SK-N-SH (cell line): ENCODE measurements at regions not wholly inside any gene's neighbourhood (a gene's known extent, or its start where the extent isn't known, plus 50 kb on each side); places are given as distances from the start of the nearest gene placed in this dataset.

ENCODE experiments used
- CTCF ChIA-PET: fragments of 300-600, 350-600 bp; formaldehyde crosslinking; extraction: SDS; loops from one replicate; lab custom pipeline; 2021; lab: Yijun Ruan, JAX
- POLR2A ChIA-PET: fragments of 350-600 bp; sonication (Branson Sonifier 250); formaldehyde crosslinking; extraction: SDS; loops from one replicate; lab custom pipeline; 2020; ENCODE audit warnings: antibody characterized with exemption, inconsistent platforms; lab: Yijun Ruan, JAX
- DNase-seq: peaks from one replicate; pipeline ENCODE4 v3.0.0; 2012
- H2AFZ ChIP-seq: fragments of 200-600 bp; sonication (generic); 2 replicates; pipeline ENCODE4 v1.8.1; 2016; ENCODE audit warnings: antibody characterized with exemption, mild to moderate bottlenecking, low read depth
- H3F3A ChIP-seq: fragments of 200-600 bp; sonication (generic); replicated peaks from 2 replicates; pipeline ENCODE3; 2016; ENCODE audit warnings: antibody characterized with exemption, mild to moderate bottlenecking; ENCODE audit not compliant: insufficient read depth
- H3K27ac ChIP-seq, 2 experiments: fragments of 200-500 bp in 1 of 2; fragments of 200-600 bp in 1 of 2; sonication (Bioruptor generic) in 1 of 2; sonication (generic), shearing (Covaris generic) in 1 of 2; 2 replicates each; pipeline versions ENCODE4 v1.5.1 to v1.6.1; 2014 to 2016; ENCODE audit warnings: low read depth in 2 of 2, inconsistent platforms in 1 of 2, low read length in 1 of 2, mild to moderate bottlenecking in 1 of 2, mixed read lengths in 1 of 2
- H3K27me3 ChIP-seq: fragments of 200-600 bp; sonication (generic), shearing (Covaris generic); 2 replicates; pipeline ENCODE4 v1.6.1; 2016; ENCODE audit warnings: mixed run types; ENCODE audit not compliant: insufficient read depth
- H3K36me3 ChIP-seq, 2 experiments: fragments of 200-500 bp in 1 of 2; fragments of 200-600 bp in 1 of 2; sonication (Bioruptor generic) in 1 of 2; sonication (generic) in 1 of 2; replicated peaks in 1 of 2; 2 replicates each; pipeline versions ENCODE3 to v1.5.1; 2014 to 2016; ENCODE audit warnings: low read length in 1 of 2, mild to moderate bottlenecking in 1 of 2; ENCODE audit not compliant: insufficient read depth in 2 of 2, control insufficient read depth in 1 of 2
- H3K4me1 ChIP-seq, 2 experiments: fragments of 200-500 bp in 1 of 2; fragments of 200-600 bp in 1 of 2; sonication (Bioruptor generic) in 1 of 2; sonication (generic), shearing (Covaris generic) in 1 of 2; 2 replicates each; pipeline versions ENCODE4 v1.5.1 to v1.6.1; 2014 to 2016; ENCODE audit warnings: low read depth in 1 of 2, low read length in 1 of 2, mixed run types in 1 of 2; ENCODE audit not compliant: insufficient read depth in 2 of 2, control insufficient read depth in 1 of 2
- H3K4me2 ChIP-seq: fragments of 200-600 bp; sonication (generic), shearing (Covaris generic); 2 replicates; pipeline ENCODE4 v1.6.1; 2017; ENCODE audit warnings: mixed run types
- H3K4me3 ChIP-seq, 2 experiments: fragments of 200-500 bp in 1 of 2; fragments of 200-600 bp in 1 of 2; sonication (Bioruptor generic) in 1 of 2; sonication (generic), shearing (Covaris generic) in 1 of 2; 2 replicates each; pipeline versions ENCODE4 v1.5.1 to v1.8.1; 2014 to 2016; ENCODE audit warnings: low read depth in 2 of 2, inconsistent platforms in 1 of 2, low read length in 1 of 2, mild to moderate bottlenecking in 1 of 2, mixed read lengths in 1 of 2, moderate library complexity in 1 of 2
- H3K79me2 ChIP-seq: fragments of 200-600 bp; sonication (generic); 2 replicates; pipeline ENCODE4 v1.8.1; 2017; ENCODE audit warnings: mild to moderate bottlenecking; ENCODE audit not compliant: insufficient read depth
- H3K9ac ChIP-seq: fragments of 200-600 bp; sonication (generic); 2 replicates; pipeline ENCODE4 v1.6.1; 2017; ENCODE audit warnings: mixed run types
- H3K9me2 ChIP-seq: fragments of 200-600 bp; sonication (generic); 2 replicates; pipeline ENCODE4 v1.6.1; 2017; ENCODE audit warnings: mixed run types
- H3K9me3 ChIP-seq: fragments of 200-600 bp; sonication (generic); 2 replicates; pipeline ENCODE4 v1.6.1; 2017; ENCODE audit warnings: mixed run types, mild to moderate bottlenecking, moderate library complexity
- H4K20me1 ChIP-seq: fragments of 200-600 bp; sonication (generic); 2 replicates; pipeline ENCODE4 v1.6.1; 2017; ENCODE audit warnings: mild to moderate bottlenecking, mixed run types; ENCODE audit not compliant: insufficient read depth
- FOSL2 ChIP-seq: IDR thresholded peaks from 2 replicates; pipeline ENCODE4 v1.4.0; 2012; ENCODE audit warnings: low read depth, mild to moderate bottlenecking, moderate library complexity, borderline replicate concordance
- MEF2A ChIP-seq: IDR thresholded peaks from 2 replicates; pipeline ENCODE4 v1.4.0; 2012; ENCODE audit warnings: low read depth, borderline replicate concordance
- NFIC ChIP-seq: IDR thresholded peaks from 2 replicates; pipeline ENCODE4 v1.4.0; 2012; ENCODE audit warnings: borderline replicate concordance
- POLR2AphosphoS5 ChIP-seq: IDR thresholded peaks from 2 replicates; pipeline ENCODE4 v1.6.1; 2012; ENCODE audit warnings: low read depth, low read length
- RAD21 ChIP-seq: IDR thresholded peaks from 2 replicates; pipeline ENCODE4 v1.6.1; 2012; ENCODE audit warnings: mild to moderate bottlenecking, low read length
- RXRA ChIP-seq: IDR thresholded peaks from 2 replicates; pipeline ENCODE4 v1.4.0; 2012; ENCODE audit warnings: low read depth, mild to moderate bottlenecking, borderline replicate concordance
- SIN3A ChIP-seq: IDR thresholded peaks from 2 replicates; pipeline ENCODE4 v1.6.1; 2012; ENCODE audit warnings: low read depth, mild to moderate bottlenecking, low read length, moderate library complexity, borderline replicate concordance
- TAF1 ChIP-seq: IDR thresholded peaks from 2 replicates; pipeline ENCODE4 v1.6.1; 2012; ENCODE audit warnings: low read depth, mild to moderate bottlenecking, low read length, moderate library complexity, borderline replicate concordance
- TCF12 ChIP-seq: IDR thresholded peaks from 2 replicates; pipeline ENCODE4 v1.4.0; 2012
- WGBS: methylation state at CpG from one replicate; pipeline ENCODE4 v1.1.6; 2017; ENCODE audit warnings: low lambda C conversion rate; 5-methylcytosine and 5-hydroxymethylcytosine counted together
- TF ChIP-seq, protein P1 (sequence below): IDR thresholded peaks from 2 replicates; pipeline ENCODE4 v1.6.1; 2012; ENCODE audit warnings: mild to moderate bottlenecking, low read depth, low read length, moderate library complexity
- TF ChIP-seq, protein P2 (sequence below): IDR thresholded peaks from 2 replicates; pipeline ENCODE4 v1.4.0; 2012; ENCODE audit warnings: low read depth, borderline replicate concordance
- TF ChIP-seq, protein P3 (sequence below): fragments of 150-350 bp; IDR thresholded peaks from 2 replicates; pipeline ENCODE4 v1.6.1; 2017; ENCODE audit warnings: antibody characterized with exemption, low read length, low read depth, borderline replicate concordance

DNA sequence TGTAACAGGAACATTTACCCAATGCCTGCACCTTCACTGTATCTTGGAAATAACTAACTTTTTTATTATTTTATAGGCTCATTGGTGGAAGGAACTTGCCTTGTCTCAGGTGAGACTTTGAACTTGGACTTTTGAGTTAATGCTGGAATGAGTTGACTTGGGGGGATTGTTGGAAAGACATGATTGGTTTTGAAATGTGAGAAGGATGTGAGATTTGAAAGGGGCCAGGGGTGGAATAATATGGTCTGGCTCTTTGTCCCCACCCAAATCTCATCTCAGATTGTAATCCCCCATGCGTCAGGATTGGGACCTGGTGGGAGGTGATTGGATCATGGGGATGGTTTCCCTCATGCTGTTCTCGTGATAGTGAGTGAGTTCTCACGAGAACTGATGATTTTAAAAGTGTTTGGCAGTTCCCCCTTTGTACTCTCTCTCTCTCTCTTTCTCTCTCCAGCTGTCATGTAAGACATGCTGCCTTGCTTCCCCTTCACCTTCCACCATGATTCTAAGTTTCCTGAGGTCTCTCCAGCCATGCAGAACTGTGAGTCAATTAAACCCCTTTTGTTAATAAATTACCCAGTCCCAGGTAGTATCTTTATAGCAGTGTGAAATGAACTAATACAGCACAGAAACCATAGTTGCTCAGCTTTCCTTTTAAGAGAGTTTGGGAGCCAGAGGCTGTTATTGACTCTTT lies 244.1 kb downstream of the BTG1 start (continued):
- TF ChIP-seq, protein P1, sequence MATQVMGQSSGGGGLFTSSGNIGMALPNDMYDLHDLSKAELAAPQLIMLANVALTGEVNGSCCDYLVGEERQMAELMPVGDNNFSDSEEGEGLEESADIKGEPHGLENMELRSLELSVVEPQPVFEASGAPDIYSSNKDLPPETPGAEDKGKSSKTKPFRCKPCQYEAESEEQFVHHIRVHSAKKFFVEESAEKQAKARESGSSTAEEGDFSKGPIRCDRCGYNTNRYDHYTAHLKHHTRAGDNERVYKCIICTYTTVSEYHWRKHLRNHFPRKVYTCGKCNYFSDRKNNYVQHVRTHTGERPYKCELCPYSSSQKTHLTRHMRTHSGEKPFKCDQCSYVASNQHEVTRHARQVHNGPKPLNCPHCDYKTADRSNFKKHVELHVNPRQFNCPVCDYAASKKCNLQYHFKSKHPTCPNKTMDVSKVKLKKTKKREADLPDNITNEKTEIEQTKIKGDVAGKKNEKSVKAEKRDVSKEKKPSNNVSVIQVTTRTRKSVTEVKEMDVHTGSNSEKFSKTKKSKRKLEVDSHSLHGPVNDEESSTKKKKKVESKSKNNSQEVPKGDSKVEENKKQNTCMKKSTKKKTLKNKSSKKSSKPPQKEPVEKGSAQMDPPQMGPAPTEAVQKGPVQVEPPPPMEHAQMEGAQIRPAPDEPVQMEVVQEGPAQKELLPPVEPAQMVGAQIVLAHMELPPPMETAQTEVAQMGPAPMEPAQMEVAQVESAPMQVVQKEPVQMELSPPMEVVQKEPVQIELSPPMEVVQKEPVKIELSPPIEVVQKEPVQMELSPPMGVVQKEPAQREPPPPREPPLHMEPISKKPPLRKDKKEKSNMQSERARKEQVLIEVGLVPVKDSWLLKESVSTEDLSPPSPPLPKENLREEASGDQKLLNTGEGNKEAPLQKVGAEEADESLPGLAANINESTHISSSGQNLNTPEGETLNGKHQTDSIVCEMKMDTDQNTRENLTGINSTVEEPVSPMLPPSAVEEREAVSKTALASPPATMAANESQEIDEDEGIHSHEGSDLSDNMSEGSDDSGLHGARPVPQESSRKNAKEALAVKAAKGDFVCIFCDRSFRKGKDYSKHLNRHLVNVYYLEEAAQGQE = no peak

DNA sequence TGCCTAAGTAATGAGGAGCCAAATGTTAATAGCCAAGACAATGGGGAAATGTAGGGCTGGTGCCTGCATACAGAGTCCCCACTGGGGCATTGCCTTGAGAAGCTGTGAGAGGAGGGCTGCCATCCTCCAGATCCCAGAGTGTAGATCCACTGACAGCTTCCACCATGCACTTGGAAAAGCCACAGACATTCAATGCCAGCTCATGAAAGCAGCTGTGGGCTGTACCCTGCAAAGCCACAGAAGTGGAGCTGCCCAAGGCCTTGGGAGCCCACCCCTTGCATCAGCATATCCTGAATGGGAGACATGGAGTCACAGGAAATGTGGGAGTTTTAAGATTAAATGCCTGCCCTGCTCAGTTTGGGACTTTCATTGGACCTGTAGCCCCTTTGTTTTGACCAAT lies 244.7 kb downstream of the BTG1 start:
- no peak for DNase-seq
- H3K4me2 ChIP-seq = no peak overlapping the region
- no peaks in the 10 kb centered on the region for H3K4me1 ChIP-seq
- no peak overlapping the region for H3K9ac ChIP-seq
- H3K79me2 ChIP-seq = no peaks in the 10 kb centered on the region
- H3K27ac ChIP-seq = no peak overlapping the region
- H3K36me3 ChIP-seq = no peaks in the 10 kb centered on the region
- no peaks in the 10 kb centered on the region for H4K20me1 ChIP-seq
- H3K4me3 ChIP-seq = no peak overlapping the region
- H3F3A ChIP-seq = no peaks in the 10 kb centered on the region
- no peaks in the 10 kb centered on the region for H3K9me2 ChIP-seq
- H3K9me3 ChIP-seq = no peaks in the 10 kb centered on the region
- ChIA-PET CTCF (no interaction called here), POLR2A (no interaction called here)
- TF ChIP-seq RXRA (no peak), NFIC (no peak), MEF2A (no peak), SIN3A (no peak), POLR2AphosphoS5 (no peak), TCF12 (no peak), RAD21 (no peak), FOSL2 (no peak)
- TF ChIP-seq, protein P2, sequence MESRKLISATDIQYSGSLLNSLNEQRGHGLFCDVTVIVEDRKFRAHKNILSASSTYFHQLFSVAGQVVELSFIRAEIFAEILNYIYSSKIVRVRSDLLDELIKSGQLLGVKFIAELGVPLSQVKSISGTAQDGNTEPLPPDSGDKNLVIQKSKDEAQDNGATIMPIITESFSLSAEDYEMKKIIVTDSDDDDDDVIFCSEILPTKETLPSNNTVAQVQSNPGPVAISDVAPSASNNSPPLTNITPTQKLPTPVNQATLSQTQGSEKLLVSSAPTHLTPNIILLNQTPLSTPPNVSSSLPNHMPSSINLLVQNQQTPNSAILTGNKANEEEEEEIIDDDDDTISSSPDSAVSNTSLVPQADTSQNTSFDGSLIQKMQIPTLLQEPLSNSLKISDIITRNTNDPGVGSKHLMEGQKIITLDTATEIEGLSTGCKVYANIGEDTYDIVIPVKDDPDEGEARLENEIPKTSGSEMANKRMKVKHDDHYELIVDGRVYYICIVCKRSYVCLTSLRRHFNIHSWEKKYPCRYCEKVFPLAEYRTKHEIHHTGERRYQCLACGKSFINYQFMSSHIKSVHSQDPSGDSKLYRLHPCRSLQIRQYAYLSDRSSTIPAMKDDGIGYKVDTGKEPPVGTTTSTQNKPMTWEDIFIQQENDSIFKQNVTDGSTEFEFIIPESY = no peak
- H2AFZ ChIP-seq = no peak overlapping the region
- no peaks in the 10 kb centered on the region for H3K27me3 ChIP-seq

DNA sequence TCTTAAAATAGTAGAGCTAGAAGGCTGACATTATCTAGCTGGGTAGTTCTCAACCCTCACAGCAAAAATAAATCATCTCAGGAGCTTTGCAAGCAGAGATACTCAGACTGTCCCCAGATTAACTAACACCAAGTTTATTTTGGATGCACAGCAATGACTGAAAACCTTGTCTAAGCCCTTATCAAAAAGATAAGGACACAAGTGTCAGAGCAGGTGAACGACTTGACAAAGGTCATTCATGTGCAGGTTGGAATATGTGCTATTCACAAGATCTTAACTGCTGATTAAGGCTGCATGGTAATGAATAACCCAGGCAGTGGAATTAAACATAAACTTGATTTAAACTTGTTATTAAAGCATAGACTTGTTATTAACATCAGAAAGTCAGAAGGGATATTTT lies 246.6 kb downstream of the BTG1 start:
- DNase-seq = no peak
- ChIA-PET CTCF (interaction anchor here (1.0 kb wide), 2 partner anchors 12 to 49 kb away, joined by 3 read pairs; no protein-coding TSS in a partner anchor), POLR2A (no interaction called here)
- Histone ChIP-seq H3K4me3 (no peak overlapping the region), H3F3A (no peaks in the 10 kb centered on the region), H3K36me3 (no peaks in the 10 kb centered on the region), H4K20me1 (no peaks in the 10 kb centered on the region), H3K4me2 (no peak overlapping the region), H3K27ac (no peak overlapping the region), H2AFZ (no peak overlapping the region), H3K9ac (no peak overlapping the region), H3K79me2 (no peaks in the 10 kb centered on the region), H3K9me3 (no peaks in the 10 kb centered on the region), H3K4me1 (no peaks in the 10 kb centered on the region), H3K9me2 (no peaks in the 10 kb centered on the region), H3K27me3 (no peaks in the 10 kb centered on the region)
- TF ChIP-seq TAF1 = no peak
- TF ChIP-seq, protein P3, sequence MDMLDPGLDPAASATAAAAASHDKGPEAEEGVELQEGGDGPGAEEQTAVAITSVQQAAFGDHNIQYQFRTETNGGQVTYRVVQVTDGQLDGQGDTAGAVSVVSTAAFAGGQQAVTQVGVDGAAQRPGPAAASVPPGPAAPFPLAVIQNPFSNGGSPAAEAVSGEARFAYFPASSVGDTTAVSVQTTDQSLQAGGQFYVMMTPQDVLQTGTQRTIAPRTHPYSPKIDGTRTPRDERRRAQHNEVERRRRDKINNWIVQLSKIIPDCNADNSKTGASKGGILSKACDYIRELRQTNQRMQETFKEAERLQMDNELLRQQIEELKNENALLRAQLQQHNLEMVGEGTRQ = no peak
- 8% methylated on average over 1 of the region's 1 CpG for WGBS
